NAMALWA (cell line): ENCODE measurements at regions not wholly inside any gene's neighbourhood (a gene's known extent, or its start where the extent isn't known, plus 50 kb on each side); places are given as distances from the start of the nearest gene placed in this dataset.

Source experiments
- DNase-seq: peaks from one replicate; pipeline ENCODE4 v3.0.0-alpha.2; 2015; ENCODE audit warnings: low spot score

- DNase-seq, result no peak
These were observed 226.8 kb downstream of the TMEM167A start for GRCh38 chr5:82850393-82850792.

- DNase-seq, result no peak
These were observed 227.3 kb downstream of the TMEM167A start for GRCh38 chr5:82849885-82850284.

- no peak for DNase-seq
These were observed 229.6 kb downstream of the TMEM167A start for GRCh38 chr5:82847562-82847961.

- no peak for DNase-seq
These were observed 237.3 kb downstream of the TMEM167A start for GRCh38 chr5:82839881-82840280.

GRCh38 chr5:82835488-82835887 is 241.7 kb downstream of the TMEM167A start:
- DNase-seq, result no peak

GRCh38 chr5:82834151-82834550 is 243.0 kb downstream of the TMEM167A start:
- no peak for DNase-seq

GRCh38 chr5:82833277-82833676 is 243.9 kb downstream of the TMEM167A start:
- DNase-seq, result no peak

- no peak for DNase-seq
These were observed 244.7 kb downstream of the TMEM167A start for GRCh38 chr5:82832445-82832844.

GRCh38 chr5:82828211-82828610 is 249.0 kb downstream of the TMEM167A start:
- DNase-seq, result no peak

- DNase-seq, result no peak
These were observed 249.5 kb downstream of the TMEM167A start for GRCh38 chr5:82827651-82828050.

- no peak for DNase-seq
These were observed 254.6 kb downstream of the TMEM167A start for GRCh38 chr5:82822634-82822927.

GRCh38 chr5:82821846-82822633 is 255.2 kb downstream of the TMEM167A start:
- DNase-seq, result no peak

- no peak for DNase-seq
These were observed 256.0 kb downstream of the TMEM167A start for GRCh38 chr5:82820961-82821845.

- DNase-seq, result no peak
These were observed 257.0 kb downstream of the TMEM167A start for GRCh38 chr5:82820188-82820587.

- no peak for DNase-seq
These were observed 259.1 kb downstream of the TMEM167A start for GRCh38 chr5:82817897-82818676.

GRCh38 chr5:82816926-82817325 is 260.3 kb downstream of the TMEM167A start:
- no peak for DNase-seq

GRCh38 chr5:82815871-82816270 is 261.3 kb downstream of the TMEM167A start:
- DNase-seq, result no peak

- no peak for DNase-seq
These were observed 263.3 kb downstream of the TMEM167A start for GRCh38 chr5:82813861-82814260.

GRCh38 chr5:82812575-82812974 is 264.6 kb downstream of the TMEM167A start:
- no peak for DNase-seq

- no peak for DNase-seq
These were observed 265.7 kb downstream of the TMEM167A start for GRCh38 chr5:82811490-82811889.

GRCh38 chr5:82809420-82810143 is 267.6 kb downstream of the TMEM167A start:
- no peak for DNase-seq

GRCh38 chr5:82808960-82809359 is 268.2 kb downstream of the TMEM167A start:
- no peak for DNase-seq
